KMS-11 (cell line): ENCODE measurements at regions not wholly inside any gene's neighbourhood (a gene's known extent, or its start where the extent isn't known, plus 50 kb on each side); places are given as distances from the start of the nearest gene placed in this dataset.

Source experiments
- H2AFZ ChIP-seq: fragments of 200-600 bp; sonication (generic); 2 replicates; pipeline ENCODE4 v1.6.1; 2016; ENCODE audit warnings: antibody characterized with exemption, mixed run types, low read depth
- H3K27ac ChIP-seq: fragments of 200-600 bp; sonication (generic); 2 replicates; pipeline ENCODE4 v1.6.1; 2016; ENCODE audit warnings: mild to moderate bottlenecking, mixed run types
- H3K27me3 ChIP-seq: fragments of 200-600 bp; sonication (generic); 2 replicates; pipeline ENCODE4 v1.6.1; 2017; ENCODE audit warnings: mild to moderate bottlenecking, low read depth, mixed run types, moderate library complexity; ENCODE audit not compliant: insufficient read depth
- H3K36me3 ChIP-seq: fragments of 200-600 bp; sonication (generic); 2 replicates; pipeline ENCODE4 v1.6.1; 2017; ENCODE audit warnings: mild to moderate bottlenecking, mixed run types; ENCODE audit not compliant: insufficient read depth
- H3K4me1 ChIP-seq: fragments of 200-600 bp; sonication (generic); 2 replicates; pipeline ENCODE4 v1.6.1; 2016; ENCODE audit warnings: mild to moderate bottlenecking, low read depth, mixed run types; ENCODE audit not compliant: poor library complexity, severe bottlenecking
- H3K4me2 ChIP-seq: fragments of 200-600 bp; sonication (generic); 2 replicates; pipeline ENCODE4 v1.7.0; 2016; ENCODE audit warnings: mild to moderate bottlenecking, mixed run types
- H3K4me3 ChIP-seq: fragments of 200-600 bp; sonication (generic); IDR thresholded peaks from 2 replicates; pipeline ENCODE4 v1.6.1; 2017; ENCODE audit warnings: low read depth, low read length, mixed read lengths; ENCODE audit not compliant: insufficient read depth
- H3K79me2 ChIP-seq: fragments of 200-600 bp; sonication (generic); 2 replicates; pipeline ENCODE4 v1.6.1; 2016; ENCODE audit warnings: low read depth, mixed run types; ENCODE audit not compliant: insufficient read depth
- H3K9ac ChIP-seq: fragments of 200-600 bp; sonication (generic); 2 replicates; pipeline ENCODE4 v1.6.1; 2016; ENCODE audit warnings: mild to moderate bottlenecking, mixed run types
- H4K20me1 ChIP-seq: fragments of 200-600 bp; sonication (generic); 2 replicates; pipeline ENCODE4 v1.6.1; 2016; ENCODE audit warnings: mild to moderate bottlenecking, mixed run types; ENCODE audit not compliant: insufficient read depth
- TF ChIP-seq, protein P1 (sequence below): fragments of 200-600 bp; sonication (generic); conservative IDR thresholded peaks from 2 replicates; pipeline ENCODE4 v1.6.1; 2017; ENCODE audit warnings: low read depth, mild to moderate bottlenecking, antibody characterized with exemption, low read length, moderate library complexity, mixed read lengths

DNA sequence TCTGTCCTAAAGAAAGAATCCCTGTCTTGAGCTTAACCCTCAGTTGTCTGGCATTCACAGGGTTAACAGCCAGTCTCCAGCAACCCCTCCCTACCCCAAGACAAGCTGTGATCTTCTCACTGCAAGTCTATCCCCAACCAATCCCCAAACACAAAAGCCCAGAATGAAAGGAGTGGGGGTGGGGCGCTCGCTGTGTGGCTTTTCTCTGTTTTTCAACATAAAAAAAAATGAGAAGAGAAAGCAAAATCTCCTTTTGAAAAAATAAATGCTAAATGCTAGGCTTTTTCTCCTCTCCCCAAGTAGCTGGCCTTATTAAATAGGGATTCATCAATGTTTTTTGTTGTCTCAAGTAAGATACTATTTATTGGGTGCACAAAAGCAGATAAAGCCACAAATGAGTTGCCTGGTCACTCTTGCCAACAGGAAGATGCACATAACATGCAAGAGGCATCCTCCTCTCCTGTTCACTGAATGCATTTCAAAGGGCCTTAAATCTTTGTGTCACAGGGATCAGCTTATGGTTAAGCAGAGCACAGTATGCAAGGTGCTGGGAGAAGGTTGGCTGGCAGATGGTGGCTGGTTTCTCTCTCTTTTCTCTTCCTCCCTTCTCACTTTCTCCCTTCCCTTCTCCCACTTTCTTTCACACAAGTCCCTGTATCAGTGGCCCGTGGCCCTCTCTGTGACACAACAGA is 225.6 kb downstream of the CMPK2 start:
- no peaks in the 10 kb centered on the region for H4K20me1 ChIP-seq
- H3K4me3 ChIP-seq: no peak overlapping the region
- no peak overlapping the region for H3K9ac ChIP-seq
- no peaks in the 10 kb centered on the region for H3K27me3 ChIP-seq
- no peaks in the 10 kb centered on the region for H3K79me2 ChIP-seq
- TF ChIP-seq, protein P1, sequence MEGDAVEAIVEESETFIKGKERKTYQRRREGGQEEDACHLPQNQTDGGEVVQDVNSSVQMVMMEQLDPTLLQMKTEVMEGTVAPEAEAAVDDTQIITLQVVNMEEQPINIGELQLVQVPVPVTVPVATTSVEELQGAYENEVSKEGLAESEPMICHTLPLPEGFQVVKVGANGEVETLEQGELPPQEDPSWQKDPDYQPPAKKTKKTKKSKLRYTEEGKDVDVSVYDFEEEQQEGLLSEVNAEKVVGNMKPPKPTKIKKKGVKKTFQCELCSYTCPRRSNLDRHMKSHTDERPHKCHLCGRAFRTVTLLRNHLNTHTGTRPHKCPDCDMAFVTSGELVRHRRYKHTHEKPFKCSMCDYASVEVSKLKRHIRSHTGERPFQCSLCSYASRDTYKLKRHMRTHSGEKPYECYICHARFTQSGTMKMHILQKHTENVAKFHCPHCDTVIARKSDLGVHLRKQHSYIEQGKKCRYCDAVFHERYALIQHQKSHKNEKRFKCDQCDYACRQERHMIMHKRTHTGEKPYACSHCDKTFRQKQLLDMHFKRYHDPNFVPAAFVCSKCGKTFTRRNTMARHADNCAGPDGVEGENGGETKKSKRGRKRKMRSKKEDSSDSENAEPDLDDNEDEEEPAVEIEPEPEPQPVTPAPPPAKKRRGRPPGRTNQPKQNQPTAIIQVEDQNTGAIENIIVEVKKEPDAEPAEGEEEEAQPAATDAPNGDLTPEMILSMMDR: no peak
- no peaks in the 10 kb centered on the region for H3K36me3 ChIP-seq
- H3K4me2 ChIP-seq: no peak overlapping the region
- no peak overlapping the region for H3K27ac ChIP-seq
- H2AFZ ChIP-seq: no peak overlapping the region
- H3K4me1 ChIP-seq: no peaks in the 10 kb centered on the region

GRCh38 chr2:6640621-6641015 is 225.1 kb downstream of the CMPK2 start:
- Histone ChIP-seq H3K27me3 (no peaks in the 10 kb centered on the region), H3K27ac (no peak overlapping the region), H3K4me1 (no peaks in the 10 kb centered on the region), H3K79me2 (no peaks in the 10 kb centered on the region), H3K4me3 (no peak overlapping the region), H2AFZ (no peak overlapping the region), H3K4me2 (no peak overlapping the region), H4K20me1 (no peaks in the 10 kb centered on the region), H3K36me3 (no peaks in the 10 kb centered on the region), H3K9ac (no peak overlapping the region)
- TF ChIP-seq, protein P1: no peak

DNA sequence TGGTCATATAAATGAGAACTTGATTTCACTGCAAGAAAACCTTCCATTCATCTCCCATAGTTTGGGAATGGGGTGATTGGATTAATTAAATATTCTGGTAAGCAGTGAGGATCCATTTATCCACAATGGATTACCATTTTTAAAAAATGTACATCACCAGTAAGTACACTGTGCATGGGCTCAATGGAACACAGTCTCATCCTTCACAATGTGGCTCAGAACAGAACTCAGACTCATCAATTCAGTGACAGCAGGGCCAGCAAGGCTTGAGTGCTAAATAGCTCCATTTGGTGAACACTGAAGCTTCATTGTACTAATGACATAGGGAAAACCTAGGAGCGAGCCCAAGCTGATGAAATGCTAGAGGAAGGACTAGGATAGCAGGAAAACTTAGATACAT is 223.8 kb downstream of the CMPK2 start:
- H3K9ac ChIP-seq: no peak overlapping the region

GRCh38 chr2:6644261-6644660 is 221.4 kb downstream of the CMPK2 start:
- Histone ChIP-seq H3K27me3 (no peaks in the 10 kb centered on the region), H3K9ac (no peak overlapping the region), H3K4me1 (no peaks in the 10 kb centered on the region), H3K4me3 (no peak overlapping the region), H4K20me1 (no peaks in the 10 kb centered on the region), H3K36me3 (no peaks in the 10 kb centered on the region), H3K79me2 (no peaks in the 10 kb centered on the region), H3K27ac (no peak overlapping the region), H2AFZ (no peak overlapping the region), H3K4me2 (no peak overlapping the region)
- TF ChIP-seq, protein P1: no peak

More for the DNA sequence above, 223.8 kb downstream of the CMPK2 start:
- H4K20me1 ChIP-seq: no peaks in the 10 kb centered on the region
- no peaks in the 10 kb centered on the region for H3K27me3 ChIP-seq
- no peaks in the 10 kb centered on the region for H3K36me3 ChIP-seq
- no peak overlapping the region for H2AFZ ChIP-seq
- no peaks in the 10 kb centered on the region for H3K79me2 ChIP-seq
- H3K4me3 ChIP-seq: no peak overlapping the region
- no peaks in the 10 kb centered on the region for H3K4me1 ChIP-seq
- no peak overlapping the region for H3K4me2 ChIP-seq
- TF ChIP-seq, protein P1: no peak
- no peak overlapping the region for H3K27ac ChIP-seq
